Fibroblast of lung (primary cell): ENCODE measurements at regions not wholly inside any gene's neighbourhood (a gene's known extent, or its start where the extent isn't known, plus 50 kb on each side); places are given as distances from the start of the nearest gene placed in this dataset.

Source experiments
- DNase-seq, 2 donors: peaks; one replicate each; pipeline versions ENCODE4 v3.0.0 to v3.0.0-alpha.2; 2010; ENCODE audit warnings: low read depth in 2 of 2
- H2AFZ ChIP-seq: 2 replicates; pipeline ENCODE4 v1.5.1; 2012; ENCODE audit warnings: low read length, control low read depth, inconsistent platforms
- H3K27ac ChIP-seq: 2 replicates; pipeline ENCODE4 v1.5.1; 2011; ENCODE audit warnings: low read length, control low read depth; ENCODE audit not compliant: insufficient read depth
- H3K27me3 ChIP-seq: 2 replicates; pipeline ENCODE4 v1.5.1; 2011; ENCODE audit warnings: mild to moderate bottlenecking, low read length; ENCODE audit not compliant: control insufficient read depth, insufficient read depth
- H3K36me3 ChIP-seq: 2 replicates; pipeline ENCODE4 v1.5.1; 2011; ENCODE audit warnings: low read length; ENCODE audit not compliant: control insufficient read depth, insufficient read depth
- H3K4me1 ChIP-seq: 2 replicates; pipeline ENCODE4 v1.5.1; 2011; ENCODE audit warnings: low read length; ENCODE audit not compliant: control insufficient read depth, insufficient read depth; ENCODE audit errors: extremely low read depth
- H3K4me2 ChIP-seq: 2 replicates; pipeline ENCODE4 v1.5.1; 2011; ENCODE audit warnings: low read length, control low read depth; ENCODE audit not compliant: insufficient read depth; ENCODE audit errors: extremely low read depth
- H3K4me3 ChIP-seq, 4 experiments: fragments of 200-600 bp in 1 of 4; sonication (generic) in 1 of 4; replicated peaks in 1 of 4; 2 replicates each; pipeline ENCODE4 v1.5.1; 2011 to 2016; ENCODE audit warnings: low read length in 4 of 4, low read depth in 3 of 4, mild to moderate bottlenecking in 3 of 4, control low read depth in 2 of 4, inconsistent platforms in 1 of 4, mixed read lengths in 1 of 4; ENCODE audit not compliant: insufficient read depth in 1 of 4; ENCODE audit errors: control extremely low read depth in 1 of 4
- H3K79me2 ChIP-seq: 2 replicates; pipeline ENCODE4 v1.5.1; 2012; ENCODE audit warnings: mild to moderate bottlenecking, low read length, inconsistent platforms; ENCODE audit not compliant: control insufficient read depth, insufficient read depth
- H3K9ac ChIP-seq: 2 replicates; pipeline ENCODE4 v1.5.1; 2011; ENCODE audit warnings: mild to moderate bottlenecking, low read length, control low read depth; ENCODE audit not compliant: insufficient read depth
- H3K9me3 ChIP-seq: 2 replicates; pipeline ENCODE4 v1.5.1; 2012; ENCODE audit warnings: low read depth, low read length; ENCODE audit not compliant: control insufficient read depth, insufficient read depth
- H4K20me1 ChIP-seq: 2 replicates; pipeline ENCODE4 v1.5.1; 2011; ENCODE audit warnings: low read length; ENCODE audit not compliant: control insufficient read depth, insufficient read depth; ENCODE audit errors: extremely low read depth
- CTCF ChIP-seq, 2 donors: IDR thresholded peaks in 1 of 2; conservative IDR thresholded peaks in 1 of 2; 1 replicate in 1 of 2; 2 replicates in 1 of 2; pipeline ENCODE4 v1.5.1; 2011 to 2012; ENCODE audit warnings: low read length in 2 of 2, control low read depth in 1 of 2, inconsistent platforms in 1 of 2, low read depth in 1 of 2, mild to moderate bottlenecking in 1 of 2
- EZH2 ChIP-seq: IDR thresholded peaks from 2 replicates; pipeline ENCODE4 v1.5.1; 2012; ENCODE audit warnings: low read length, control low read depth, mild to moderate bottlenecking; ENCODE audit errors: missing control alignments

- Histone ChIP-seq H3K27me3 (peaks cover 12% of the 10 kb centered on the region), H3K36me3 (no peaks in the 10 kb centered on the region), H3K4me1 (no peaks in the 10 kb centered on the region)
Measured at GRCh38 chr2:109057686-109058085, 68.7 kb upstream of the EDAR start.

GRCh38 chr2:109055435-109055834, 66.4 kb upstream of the EDAR start:
- H3K4me2 ChIP-seq = no peak overlapping the region
- no peaks in the 10 kb centered on the region for H3K4me1 ChIP-seq
- H3K79me2 ChIP-seq = no peaks in the 10 kb centered on the region
- H3K36me3 ChIP-seq = no peaks in the 10 kb centered on the region
- no peaks in the 10 kb centered on the region for H4K20me1 ChIP-seq
- no peak overlapping the region for H3K4me3 ChIP-seq
- H3K9ac ChIP-seq = no peak overlapping the region
- DNase-seq = no peak
- H2AFZ ChIP-seq = no peak overlapping the region
- no peaks in the 10 kb centered on the region for H3K9me3 ChIP-seq
- peaks cover 15% of the 10 kb centered on the region for H3K27me3 ChIP-seq
- TF ChIP-seq CTCF (conservative IDR thresholded peaks at IDR 0.05 in 1 of 2, IDR thresholded peaks at IDR 0.05 in 1 of 2; ENCODE audit: low read depth in 1 of 2, low read length in 2 of 2) = no peak
- no peak for TF ChIP-seq EZH2
- H3K27ac ChIP-seq = no peak overlapping the region

More at GRCh38 chr2:109057686-109058085, 68.7 kb upstream of the EDAR start:
- no peak overlapping the region for H3K27ac ChIP-seq
- H4K20me1 ChIP-seq = no peaks in the 10 kb centered on the region
- H2AFZ ChIP-seq = no peak overlapping the region
- H3K79me2 ChIP-seq = no peaks in the 10 kb centered on the region
- no peak overlapping the region for H3K4me3 ChIP-seq
- no peak overlapping the region for H3K9ac ChIP-seq
- TF ChIP-seq CTCF (conservative IDR thresholded peaks at IDR 0.05 in 1 of 2, IDR thresholded peaks at IDR 0.05 in 1 of 2; ENCODE audit: low read depth in 1 of 2, low read length in 2 of 2) (no peak), EZH2 (no peak)
- no peak for DNase-seq
- no peak overlapping the region for H3K4me2 ChIP-seq
- no peaks in the 10 kb centered on the region for H3K9me3 ChIP-seq

GRCh38 chr2:109054865-109055264, 65.8 kb upstream of the EDAR start:
- Histone ChIP-seq H3K27ac (no peak overlapping the region), H3K4me1 (no peaks in the 10 kb centered on the region), H4K20me1 (no peaks in the 10 kb centered on the region), H3K79me2 (no peaks in the 10 kb centered on the region), H3K9me3 (no peaks in the 10 kb centered on the region), H3K4me3 (no peak overlapping the region), H3K36me3 (no peaks in the 10 kb centered on the region), H3K27me3 (peaks cover 12% of the 10 kb centered on the region), H2AFZ (no peak overlapping the region), H3K4me2 (no peak overlapping the region), H3K9ac (no peak overlapping the region)
- TF ChIP-seq CTCF (conservative IDR thresholded peaks at IDR 0.05 in 1 of 2, IDR thresholded peaks at IDR 0.05 in 1 of 2; ENCODE audit: low read depth in 1 of 2, low read length in 2 of 2) = no peak
- no peak for TF ChIP-seq EZH2
- DNase-seq = no peak
